Endothelial cell of umbilical vein (primary cell): ENCODE measurements at regions not wholly inside any gene's neighbourhood (a gene's known extent, or its start where the extent isn't known, plus 50 kb on each side); places are given as distances from the start of the nearest gene placed in this dataset.

ENCODE experiments used
- BruUV-seq: library from RNA; stranded (reverse); fragments of 400-500 nt; replicated peaks from 2 replicates; lab custom pipeline; 2021; lab: Mats Ljungman, UMichigan
- CTCF ChIA-PET: fragments of 300-600, 350-600 bp; sonication (Branson Sonifier 250); formaldehyde crosslinking; loops from one replicate; lab custom pipeline; 2021; ENCODE audit warnings: antibody characterized with exemption, inconsistent platforms; lab: Charles Lee
- POLR2A ChIA-PET: fragments of 300-600, 350-600 bp; sonication (Branson Sonifier 250); formaldehyde crosslinking; loops from one replicate; lab custom pipeline; 2021; ENCODE audit warnings: antibody characterized with exemption, inconsistent platforms; lab: Charles Lee
- DNase-seq: peaks from one replicate; pipeline ENCODE4 v3.0.0-alpha.2; 2011; ENCODE audit warnings: low read depth, low spot score
- FAIRE-seq: peaks from 2 replicates; lab custom pipeline; 2011; peaks lifted over from hg19 to GRCh38; lab: Jason Lieb, UNC
- H2AFZ ChIP-seq: 2 replicates; pipeline ENCODE4 v1.6.0; 2012; ENCODE audit warnings: low read depth, low read length, control low read depth, inconsistent platforms
- H3K27ac ChIP-seq: 2 replicates; pipeline ENCODE4 v1.5.1; 2011; ENCODE audit warnings: low read depth, mild to moderate bottlenecking, control low read depth, low read length, moderate library complexity; ENCODE audit not compliant: insufficient read depth
- H3K27me3 ChIP-seq, 2 experiments: 2 replicates each; pipeline versions ENCODE4 v1.6.0 to v1.6.1; 2011; ENCODE audit warnings: low read length in 2 of 2, mixed read lengths in 1 of 2; ENCODE audit not compliant: control insufficient read depth in 2 of 2, insufficient read depth in 2 of 2
- H3K36me3 ChIP-seq, 2 experiments: 2 replicates in 1 of 2; 3 replicates in 1 of 2; pipeline ENCODE4 v1.5.1; 2011; ENCODE audit warnings: low read length in 2 of 2, mild to moderate bottlenecking in 1 of 2, moderate library complexity in 1 of 2; ENCODE audit not compliant: control insufficient read depth in 2 of 2, insufficient read depth in 2 of 2; ENCODE audit errors: extremely low read depth in 1 of 2
- H3K4me1 ChIP-seq: 3 replicates; pipeline ENCODE4 v1.5.1; 2011; ENCODE audit warnings: mild to moderate bottlenecking, low read length; ENCODE audit not compliant: control insufficient read depth, insufficient read depth; ENCODE audit errors: extremely low read depth
- H3K4me2 ChIP-seq: 2 replicates; pipeline ENCODE4 v1.6.1; 2011; ENCODE audit warnings: low read length, control low read depth, mixed read lengths; ENCODE audit not compliant: insufficient read depth
- H3K4me3 ChIP-seq, 3 experiments: fragments of 200-600 bp in 1 of 3; sonication (generic), shearing (Covaris generic) in 1 of 3; replicated peaks in 1 of 3; 2 replicates each; pipeline ENCODE4 v1.5.1; 2011 to 2016; ENCODE audit warnings: control low read depth in 3 of 3, low read length in 3 of 3, mild to moderate bottlenecking in 2 of 3, inconsistent platforms in 1 of 3, low read depth in 1 of 3, moderate library complexity in 1 of 3; ENCODE audit not compliant: insufficient read depth in 1 of 3
- H3K79me2 ChIP-seq: 2 replicates; pipeline ENCODE4 v1.6.0; 2012; ENCODE audit warnings: low read length, inconsistent platforms; ENCODE audit not compliant: control insufficient read depth, insufficient read depth
- H3K9ac ChIP-seq: replicated peaks from 2 replicates; pipeline ENCODE3; 2011; ENCODE audit warnings: low read length, control low read depth; ENCODE audit not compliant: insufficient read depth; ENCODE audit errors: extremely low read depth
- H3K9me1 ChIP-seq: replicated peaks from 3 replicates; pipeline ENCODE4 v1.6.0; 2011; ENCODE audit warnings: mild to moderate bottlenecking, low read length; ENCODE audit not compliant: control insufficient read depth, insufficient read depth; ENCODE audit errors: extremely low read depth
- H3K9me3 ChIP-seq: replicated peaks from 2 replicates; pipeline ENCODE4 v1.5.1; 2012; ENCODE audit warnings: low read length, inconsistent platforms; ENCODE audit not compliant: control insufficient read depth, insufficient read depth
- H4K20me1 ChIP-seq: replicated peaks from 2 replicates; pipeline ENCODE3; 2011; ENCODE audit warnings: mild to moderate bottlenecking, low read length; ENCODE audit not compliant: control insufficient read depth, insufficient read depth; ENCODE audit errors: extremely low read depth
- EZH2 ChIP-seq: IDR thresholded peaks from 2 replicates; pipeline ENCODE4 v1.6.1; 2012; ENCODE audit warnings: borderline replicate concordance, low read depth, mild to moderate bottlenecking, moderate library complexity, low read length, inconsistent platforms; ENCODE audit not compliant: severe bottlenecking
- FOS ChIP-seq: IDR thresholded peaks from 2 replicates; pipeline ENCODE4 v1.6.1; 2011; ENCODE audit warnings: mild to moderate bottlenecking, low read length, moderate library complexity, borderline replicate concordance; ENCODE audit not compliant: insufficient read depth
- GATA2 ChIP-seq: IDR thresholded peaks from 2 replicates; pipeline ENCODE4 v1.7.0; 2011; ENCODE audit warnings: low read depth, mild to moderate bottlenecking, moderate library complexity, mixed read lengths, low read length; ENCODE audit not compliant: insufficient read length, insufficient read depth
- JUN ChIP-seq: IDR thresholded peaks from 2 replicates; pipeline ENCODE4 v1.6.1; 2011; ENCODE audit warnings: borderline replicate concordance, low read depth; ENCODE audit not compliant: insufficient read length, insufficient read depth
- MYC ChIP-seq: IDR thresholded peaks from one replicate; pipeline ENCODE4 v1.6.1; 2011; ENCODE audit warnings: mild to moderate bottlenecking, low read depth, low read length
- POLR2A ChIP-seq: IDR thresholded peaks from 2 replicates; pipeline ENCODE4 v1.6.1; 2012; ENCODE audit warnings: low read depth, mild to moderate bottlenecking, control low read depth, low read length
- POLR2AphosphoS5 ChIP-seq: IDR thresholded peaks from 2 replicates; pipeline ENCODE4 v1.6.1; 2012; ENCODE audit warnings: low read depth, mild to moderate bottlenecking, control low read depth, low read length, moderate library complexity; ENCODE audit not compliant: insufficient read depth
- dilution Hi-C: fragments of 300-500 bp; cut with MboI; formaldehyde crosslinking; loops from one replicate; pipeline ENCODE4 v1.15.0; 2019; ENCODE audit warnings: low sequenced_read_pairs; ENCODE audit not compliant: extremely low pct_ligation_motif_present
- intact Hi-C: fragments of 100-400 bp; cut with micrococcal nuclease; formaldehyde crosslinking; loops from one replicate; pipeline ENCODE4 v1.10.0; 2022
- TF ChIP-seq, protein P1 (sequence below): IDR thresholded peaks from 2 replicates; pipeline ENCODE4 v1.6.1; 2011; ENCODE audit not compliant: insufficient read depth, insufficient read length
- TF ChIP-seq, protein P2 (sequence below), 2 donors: IDR thresholded peaks; 1 replicate in 1 of 2; 2 replicates in 1 of 2; pipeline ENCODE4 v1.5.1; 2011; ENCODE audit warnings: low read length in 2 of 2, mild to moderate bottlenecking in 2 of 2, moderate library complexity in 2 of 2, control low read depth in 1 of 2, inconsistent platforms in 1 of 2, low read depth in 1 of 2; ENCODE audit not compliant: insufficient read depth in 1 of 2; ENCODE audit errors: extremely low read depth in 1 of 2

DNA sequence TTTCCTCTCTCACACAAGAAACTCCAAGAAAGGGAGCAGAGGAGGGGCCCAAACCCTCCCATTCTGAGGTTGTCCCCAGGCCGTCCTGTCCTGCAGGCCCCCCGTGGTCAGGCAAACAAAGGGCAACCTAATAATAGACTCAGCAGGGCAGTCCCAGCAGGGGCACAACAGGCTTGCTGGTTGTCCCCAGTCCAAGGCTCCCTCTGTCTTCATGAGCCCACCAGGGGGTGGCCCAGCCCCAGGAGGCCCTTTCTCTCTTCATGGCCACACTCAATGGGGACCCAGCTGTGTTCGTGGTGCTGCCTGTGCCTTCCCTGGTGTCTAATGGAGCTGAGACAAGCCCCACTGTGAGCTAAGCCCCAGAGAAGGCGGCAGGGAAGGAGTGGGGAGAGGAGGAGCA is 359.9 kb downstream of the ADGRD1 start:
- no TSS peak for BruUV-seq
- TF ChIP-seq, protein P1, sequence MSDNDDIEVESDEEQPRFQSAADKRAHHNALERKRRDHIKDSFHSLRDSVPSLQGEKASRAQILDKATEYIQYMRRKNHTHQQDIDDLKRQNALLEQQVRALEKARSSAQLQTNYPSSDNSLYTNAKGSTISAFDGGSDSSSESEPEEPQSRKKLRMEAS: no peak
- TF ChIP-seq, protein P2, sequence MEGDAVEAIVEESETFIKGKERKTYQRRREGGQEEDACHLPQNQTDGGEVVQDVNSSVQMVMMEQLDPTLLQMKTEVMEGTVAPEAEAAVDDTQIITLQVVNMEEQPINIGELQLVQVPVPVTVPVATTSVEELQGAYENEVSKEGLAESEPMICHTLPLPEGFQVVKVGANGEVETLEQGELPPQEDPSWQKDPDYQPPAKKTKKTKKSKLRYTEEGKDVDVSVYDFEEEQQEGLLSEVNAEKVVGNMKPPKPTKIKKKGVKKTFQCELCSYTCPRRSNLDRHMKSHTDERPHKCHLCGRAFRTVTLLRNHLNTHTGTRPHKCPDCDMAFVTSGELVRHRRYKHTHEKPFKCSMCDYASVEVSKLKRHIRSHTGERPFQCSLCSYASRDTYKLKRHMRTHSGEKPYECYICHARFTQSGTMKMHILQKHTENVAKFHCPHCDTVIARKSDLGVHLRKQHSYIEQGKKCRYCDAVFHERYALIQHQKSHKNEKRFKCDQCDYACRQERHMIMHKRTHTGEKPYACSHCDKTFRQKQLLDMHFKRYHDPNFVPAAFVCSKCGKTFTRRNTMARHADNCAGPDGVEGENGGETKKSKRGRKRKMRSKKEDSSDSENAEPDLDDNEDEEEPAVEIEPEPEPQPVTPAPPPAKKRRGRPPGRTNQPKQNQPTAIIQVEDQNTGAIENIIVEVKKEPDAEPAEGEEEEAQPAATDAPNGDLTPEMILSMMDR (IDR thresholded peaks at IDR 0.05; ENCODE audit: extremely low read depth in 1 of 2, insufficient read depth in 1 of 2, low read depth in 1 of 2, low read length in 2 of 2): no peak
- TF ChIP-seq FOS (no peak), GATA2 (no peak), POLR2AphosphoS5 (no peak), JUN (no peak), MYC (no peak), POLR2A (no peak), EZH2 (no peak)
- Histone ChIP-seq H3K9ac (no peak overlapping the region), H3K4me3 (no peak overlapping the region), H3K4me2 (no peak overlapping the region), H4K20me1 (no peaks in the 10 kb centered on the region), H3K27ac (no peak overlapping the region), H3K79me2 (no peaks in the 10 kb centered on the region), H3K36me3 (no peaks in the 10 kb centered on the region), H3K9me3 (peaks cover 9% of the 10 kb centered on the region), H2AFZ (no peak overlapping the region), H3K4me1 (no peaks in the 10 kb centered on the region), H3K27me3 (no peaks in the 10 kb centered on the region), H3K9me1 (no peaks in the 10 kb centered on the region)
- ChIA-PET CTCF (no interaction called here), POLR2A (no interaction called here)
- intact Hi-C loops (no loop called here), dilution Hi-C loops (no loop called here)
- FAIRE-seq (no peak), DNase-seq (no peak)
